NCI-H128 (cell line): ENCODE measurements at regions not wholly inside any gene's neighbourhood (a gene's known extent, or its start where the extent isn't known, plus 50 kb on each side); places are given as distances from the start of the nearest gene placed in this dataset.

ENCODE experiments used
- DNase-seq: peaks from one replicate; lab custom pipeline; 2025; ENCODE audit not compliant: unreplicated experiment; lab: John Stamatoyannopoulos, UW

GRCh38 chr2:2673406-2673805, 342.3 kb upstream of the MYT1L start:
- DNase-seq = no peak

DNA sequence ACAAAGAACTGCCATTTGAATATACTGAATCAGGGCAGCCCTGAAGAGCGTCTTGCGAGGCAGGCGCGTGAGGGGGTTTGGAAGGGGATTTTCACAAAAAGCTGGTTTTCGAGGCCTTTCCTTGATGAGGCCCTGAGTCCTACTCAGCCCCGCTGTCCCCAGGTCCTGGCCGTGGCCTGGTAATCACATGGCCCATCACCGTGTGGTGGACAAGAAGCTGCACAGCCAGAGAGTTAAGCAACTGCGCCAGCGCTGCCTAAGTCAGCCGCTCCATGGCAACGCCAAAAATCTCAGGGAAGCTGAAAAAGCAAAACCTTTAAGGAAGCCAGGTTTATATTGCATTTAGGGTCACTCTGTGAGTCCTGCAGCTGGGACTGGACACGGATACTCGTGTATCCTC, 341.2 kb upstream of the MYT1L start:
- DNase-seq = no peak

GRCh38 chr2:2671826-2672225, 340.8 kb upstream of the MYT1L start:
- no peak for DNase-seq

GRCh38 chr2:2669316-2669715, 338.2 kb upstream of the MYT1L start:
- no peak for DNase-seq

- no peak for DNase-seq
Measured at GRCh38 chr2:2668681-2669265, 337.7 kb upstream of the MYT1L start.

DNA sequence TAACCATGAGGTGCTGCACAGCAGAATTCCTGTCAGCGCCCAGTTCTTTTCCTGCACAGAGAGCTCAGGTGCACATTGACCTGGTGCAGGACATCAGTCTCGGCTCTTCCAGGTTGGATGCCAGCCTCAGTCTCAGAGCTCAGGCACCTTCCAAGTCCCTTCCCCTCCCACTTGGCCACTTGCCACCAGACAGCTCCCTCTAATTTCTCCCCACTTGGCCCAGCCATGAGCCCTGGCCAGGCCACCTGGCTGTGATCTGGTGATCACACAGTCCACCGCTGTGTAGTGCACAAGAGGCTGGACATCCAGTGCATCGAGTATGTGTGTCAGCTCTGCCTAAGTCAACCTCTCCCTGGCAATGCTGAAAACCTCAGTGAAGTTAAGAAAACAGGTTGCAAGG, 336.6 kb upstream of the MYT1L start:
- no peak for DNase-seq

DNA sequence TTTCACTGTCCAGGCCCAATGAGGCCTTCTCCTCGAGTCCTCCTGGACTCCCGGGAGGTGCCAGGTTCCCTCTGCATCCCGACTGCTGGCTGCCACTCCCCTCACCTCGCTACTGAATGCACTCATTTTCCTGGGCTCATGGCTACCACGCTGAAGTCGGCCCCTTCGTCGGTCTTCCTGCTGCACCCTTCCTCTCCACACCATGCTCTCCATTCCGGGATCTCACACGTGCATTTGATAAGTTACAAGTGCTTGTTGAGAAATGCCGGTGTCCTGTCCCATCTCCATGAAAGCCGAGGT, 334.7 kb upstream of the MYT1L start:
- no peak for DNase-seq

DNA sequence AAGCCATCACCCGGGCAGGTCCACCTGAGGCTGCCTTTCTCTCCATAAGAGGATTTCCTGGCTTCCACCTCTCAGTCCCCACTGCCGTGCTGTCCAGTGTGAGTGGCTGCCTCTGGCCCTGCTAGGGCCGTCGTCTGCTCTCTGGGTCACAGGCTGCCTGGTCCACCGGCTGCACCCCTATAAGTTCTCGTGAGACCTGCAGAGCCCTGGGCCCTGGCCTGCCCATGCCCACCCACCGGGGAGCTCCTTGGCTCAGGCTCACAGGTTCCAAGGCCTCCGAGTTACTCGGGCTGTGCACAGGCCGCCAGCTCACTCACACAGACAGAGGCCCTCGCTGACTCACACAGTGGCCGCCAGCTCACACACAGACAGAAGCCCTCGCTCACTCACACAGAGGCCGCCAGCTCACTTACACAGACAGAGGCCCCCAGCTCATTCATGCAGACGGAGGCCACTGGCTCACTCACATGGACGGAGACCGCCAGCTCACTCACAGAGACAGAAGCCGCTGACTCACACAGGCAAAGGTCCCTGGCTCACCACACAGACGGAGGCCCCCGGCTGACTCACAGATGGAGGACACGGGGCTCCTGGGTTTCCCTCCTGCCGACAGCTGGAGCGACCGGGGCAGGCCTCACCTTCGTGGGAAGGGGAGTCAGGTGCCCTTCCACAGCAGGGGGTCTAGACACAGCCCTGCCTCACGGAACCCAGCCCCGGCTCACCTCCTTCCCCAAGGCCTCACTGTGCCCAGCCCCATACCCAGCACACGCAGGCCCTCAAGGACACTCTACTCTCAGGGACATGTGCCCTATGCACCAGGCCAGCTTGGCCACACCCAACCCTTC, 334.1 kb upstream of the MYT1L start:
- no peak for DNase-seq

DNA sequence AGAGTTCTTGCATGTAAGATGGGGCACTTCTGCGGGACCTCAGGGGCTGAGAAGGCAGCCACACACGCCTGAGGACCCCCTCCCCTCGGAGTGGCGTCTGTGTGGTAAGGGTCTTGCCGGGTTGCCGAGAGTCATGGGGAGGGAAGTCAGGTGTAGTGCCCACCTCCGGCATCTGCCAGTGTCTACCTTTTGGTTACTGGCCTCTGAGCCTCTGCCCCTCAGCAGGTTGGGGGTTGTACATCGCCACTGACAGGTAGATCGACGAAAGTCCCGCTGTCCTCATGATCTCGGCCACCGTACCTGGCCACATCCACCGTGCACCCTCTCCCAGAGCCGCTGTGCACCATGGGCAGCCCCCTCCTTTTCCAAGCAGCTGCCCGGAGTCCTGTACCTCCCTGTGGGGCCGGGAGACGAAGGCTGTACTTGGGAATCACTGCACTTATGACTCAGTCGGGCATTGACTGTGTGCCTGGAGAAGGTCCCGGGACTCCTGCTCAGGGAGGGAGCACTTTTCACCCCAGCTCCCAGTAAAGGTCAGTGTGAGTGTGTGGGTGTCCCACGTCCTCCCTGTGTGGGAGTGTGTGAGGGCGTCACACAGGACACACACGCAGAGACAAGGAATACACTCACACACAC, 332.4 kb upstream of the MYT1L start:
- DNase-seq = no peak

DNA sequence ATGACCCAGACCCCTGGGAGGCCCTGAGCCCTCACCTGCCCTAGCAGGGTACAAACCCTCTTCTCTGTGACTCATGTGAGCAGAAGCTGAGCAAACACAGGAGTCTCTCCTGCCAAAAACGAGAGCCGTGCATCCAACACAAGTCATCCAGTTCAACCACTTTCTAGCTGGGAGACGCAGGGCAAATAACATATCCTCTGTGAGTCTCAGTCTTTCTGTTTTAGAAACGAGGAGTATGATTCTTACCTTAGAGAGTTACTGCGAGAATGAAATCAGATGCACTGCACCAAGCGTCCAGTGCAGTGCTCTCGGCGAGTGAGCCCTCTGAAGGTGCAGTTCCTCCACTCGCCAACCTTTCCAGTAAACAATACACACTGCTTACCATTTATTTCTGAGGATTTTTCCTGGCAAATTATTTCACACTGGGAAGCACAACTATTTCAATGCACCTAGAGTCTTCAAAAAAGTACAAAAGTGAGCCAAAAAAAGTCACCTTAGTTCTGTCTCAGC, 331.8 kb upstream of the MYT1L start:
- DNase-seq = no peak

DNA sequence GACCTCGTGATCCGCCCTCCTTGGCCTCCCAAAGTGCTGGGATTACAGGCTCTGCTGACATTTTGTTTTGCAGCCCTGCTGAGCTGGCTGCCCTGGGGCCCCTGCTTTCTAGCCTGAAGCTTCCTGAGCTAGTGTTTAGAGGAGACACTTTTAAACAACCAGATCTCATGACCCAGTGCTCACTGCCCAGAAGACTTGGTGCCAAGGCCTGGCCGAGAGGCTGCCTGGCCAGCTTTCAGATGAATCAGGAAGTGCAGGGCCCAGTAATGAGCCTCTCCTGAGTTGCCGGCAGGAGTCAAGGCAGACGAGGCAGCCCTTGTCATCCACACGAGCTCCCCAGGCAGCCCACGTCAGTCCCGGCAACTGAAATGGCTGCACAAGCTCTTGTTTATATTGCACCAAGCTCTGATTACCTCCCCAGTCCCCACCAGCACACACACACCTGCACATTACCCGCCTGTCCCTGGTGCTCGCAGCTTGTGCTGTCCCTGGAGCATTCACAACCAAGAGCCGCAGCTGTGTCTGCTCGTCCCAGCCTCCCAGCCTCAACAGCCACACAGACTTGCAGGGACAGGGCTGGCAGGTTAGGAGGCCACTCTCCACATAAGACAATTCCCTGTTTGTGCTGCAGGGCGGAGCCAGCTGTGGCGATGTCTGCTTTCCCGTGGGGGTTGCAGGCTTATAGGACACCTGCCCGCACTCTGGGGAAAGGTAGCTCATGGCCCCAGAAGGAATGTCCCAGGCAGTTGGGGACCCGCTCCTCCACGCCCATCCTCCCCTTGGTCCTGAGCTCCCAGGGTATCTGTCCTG, 331.2 kb upstream of the MYT1L start:
- DNase-seq = peak; percentile 54

GRCh38 chr2:2660789-2661355, 329.8 kb upstream of the MYT1L start:
- no peak for DNase-seq

DNA sequence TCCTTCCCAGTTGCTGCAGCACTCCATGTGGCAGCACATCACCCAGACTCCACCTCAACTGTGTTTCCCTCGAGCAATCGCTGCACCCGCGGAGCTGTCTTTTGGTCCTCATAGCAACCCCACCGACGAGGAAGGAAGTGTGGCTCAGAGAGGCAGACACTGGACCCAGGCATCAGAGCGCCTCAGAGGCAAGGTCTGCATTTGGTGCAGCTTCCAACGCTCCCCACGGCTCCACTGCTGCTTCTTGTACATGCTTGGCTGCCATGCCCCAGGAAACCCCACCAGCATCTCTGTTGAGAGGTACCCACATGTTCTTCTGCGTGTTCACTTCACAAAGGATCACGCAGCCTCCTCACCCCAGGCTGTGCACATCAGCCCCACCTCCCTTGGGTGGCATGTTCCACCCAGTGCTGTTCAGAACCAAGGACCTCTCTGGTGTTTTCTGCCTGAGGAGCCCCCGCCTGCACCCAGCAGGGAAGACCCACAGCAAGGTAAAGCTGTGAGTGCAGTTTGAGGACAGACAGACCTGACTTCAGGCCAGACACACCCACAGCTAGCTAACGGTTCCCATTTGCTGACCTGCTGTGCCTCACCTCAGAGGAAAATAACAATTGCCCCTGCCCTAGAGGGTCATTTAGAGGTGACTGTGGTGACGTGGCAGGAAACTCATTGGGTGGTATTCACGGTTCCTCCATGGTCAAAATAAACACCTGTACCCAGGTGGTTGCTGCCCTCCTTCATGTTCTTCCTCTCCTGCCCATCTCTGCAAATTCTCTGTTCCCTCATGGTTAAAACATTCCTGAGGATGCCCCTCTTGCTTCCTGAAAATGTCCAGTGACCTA, 326.3 kb upstream of the MYT1L start:
- no peak for DNase-seq

DNA sequence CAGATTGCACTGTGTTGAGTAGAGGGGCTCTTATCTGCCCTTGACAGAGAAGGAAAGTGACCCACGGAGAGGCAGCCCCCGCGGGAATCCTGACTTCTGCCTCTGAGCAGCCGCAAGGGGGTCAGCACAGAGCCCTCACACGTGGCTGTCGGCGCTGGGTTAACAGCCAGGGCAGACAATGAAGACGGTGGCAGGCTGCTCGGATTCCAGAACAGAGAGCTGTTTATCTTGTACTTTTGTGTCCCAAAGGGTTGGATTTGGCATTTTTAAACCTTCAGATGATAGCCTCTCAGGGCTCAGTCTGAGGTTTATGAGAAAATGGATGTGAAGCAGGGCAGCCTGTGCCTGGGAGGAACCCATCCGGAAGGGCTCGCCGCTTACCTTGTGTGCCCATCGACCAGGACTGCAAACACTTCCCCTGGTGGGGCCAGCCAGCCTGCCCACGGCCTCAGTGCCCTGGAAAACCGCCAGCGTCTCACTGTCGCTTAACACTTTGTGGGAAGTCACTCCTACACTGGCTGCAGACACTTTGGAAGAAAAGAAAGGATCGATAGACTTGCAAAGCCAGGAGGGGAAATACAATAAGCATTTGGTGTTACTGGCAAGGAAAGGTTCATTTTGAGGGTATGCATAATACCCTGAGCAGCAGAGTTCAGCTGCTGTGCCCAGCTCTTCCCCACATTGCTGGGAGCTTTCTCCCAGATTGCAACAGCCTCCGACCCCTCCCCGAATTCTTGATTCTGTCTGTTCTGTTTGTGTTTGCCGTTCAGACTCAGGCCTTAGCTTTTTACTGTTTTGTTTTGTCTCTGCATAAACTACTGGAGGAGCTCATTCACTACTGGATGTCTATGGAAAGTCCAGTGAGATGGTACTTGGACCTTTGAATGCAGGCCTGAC, 325.3 kb upstream of the MYT1L start:
- DNase-seq = no peak

DNA sequence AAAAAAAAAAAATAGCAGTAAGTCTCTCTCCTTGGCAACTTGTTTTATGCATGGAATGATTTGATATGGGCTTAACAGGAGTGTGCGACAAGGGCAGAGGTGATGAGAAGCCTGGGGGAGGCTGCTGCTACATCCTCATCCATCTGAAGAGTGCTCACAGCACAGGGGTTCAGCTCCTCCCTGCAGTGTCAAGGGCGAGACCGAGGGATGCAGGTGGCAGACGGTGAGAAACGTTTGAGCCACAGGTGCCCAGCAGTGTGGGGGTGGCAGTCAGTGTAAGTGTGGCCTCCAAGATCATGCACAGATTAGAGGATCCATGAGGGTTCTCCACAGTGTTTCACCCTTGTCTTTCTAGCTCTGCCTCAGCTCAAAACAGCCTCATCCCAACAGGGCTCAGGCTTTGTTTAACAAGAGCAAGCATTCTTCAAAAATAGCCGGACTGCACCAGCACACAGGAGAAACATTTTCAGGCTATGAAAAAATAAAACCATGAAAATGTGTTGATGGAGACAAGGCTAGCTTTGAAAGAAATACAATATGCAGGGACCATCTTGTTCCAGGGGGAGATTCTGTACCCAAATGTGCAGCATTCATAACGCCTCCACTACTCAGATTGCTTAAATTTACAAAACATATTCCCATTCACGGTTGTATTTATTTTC, 324.5 kb upstream of the MYT1L start:
- no peak for DNase-seq

- DNase-seq = no peak
Measured at GRCh38 chr2:2653231-2653630, 322.2 kb upstream of the MYT1L start.

GRCh38 chr2:2650608-2651375, 319.7 kb upstream of the MYT1L start:
- no peak for DNase-seq
